IPS-18a (cell line): ENCODE measurements at regions not wholly inside any gene's neighbourhood (a gene's known extent, or its start where the extent isn't known, plus 50 kb on each side); places are given as distances from the start of the nearest gene placed in this dataset.
"Not testable (repeated sequence)": the region's sequence is repeated elsewhere in the genome, so short reads cannot be mapped to it uniquely, and the experiment has no call there.

Source experiments
- H3K27ac ChIP-seq: one replicate; pipeline ENCODE4 v1.5.1; 2013; ENCODE audit warnings: low read length
- H3K27me3 ChIP-seq: one replicate; pipeline ENCODE4 v1.6.1; 2013; ENCODE audit warnings: mild to moderate bottlenecking, low read length; ENCODE audit not compliant: control insufficient read depth, insufficient read depth
- H3K36me3 ChIP-seq: one replicate; pipeline ENCODE4 v1.6.1; 2013; ENCODE audit warnings: low read depth, low read length; ENCODE audit not compliant: control insufficient read depth
- H3K4me1 ChIP-seq: one replicate; pipeline ENCODE4 v1.6.1; 2013; ENCODE audit warnings: low read depth, low read length; ENCODE audit not compliant: control insufficient read depth
- H3K4me3 ChIP-seq: one replicate; pipeline ENCODE4 v1.5.1; 2013; ENCODE audit warnings: low read length
- H3K9ac ChIP-seq: one replicate; pipeline ENCODE4 v1.6.1; 2013; ENCODE audit warnings: mild to moderate bottlenecking, low read length, moderate library complexity
- H3K9me3 ChIP-seq: one replicate; pipeline ENCODE4 v1.6.1; 2013; ENCODE audit warnings: low read depth, low read length; ENCODE audit not compliant: control insufficient read depth

DNA sequence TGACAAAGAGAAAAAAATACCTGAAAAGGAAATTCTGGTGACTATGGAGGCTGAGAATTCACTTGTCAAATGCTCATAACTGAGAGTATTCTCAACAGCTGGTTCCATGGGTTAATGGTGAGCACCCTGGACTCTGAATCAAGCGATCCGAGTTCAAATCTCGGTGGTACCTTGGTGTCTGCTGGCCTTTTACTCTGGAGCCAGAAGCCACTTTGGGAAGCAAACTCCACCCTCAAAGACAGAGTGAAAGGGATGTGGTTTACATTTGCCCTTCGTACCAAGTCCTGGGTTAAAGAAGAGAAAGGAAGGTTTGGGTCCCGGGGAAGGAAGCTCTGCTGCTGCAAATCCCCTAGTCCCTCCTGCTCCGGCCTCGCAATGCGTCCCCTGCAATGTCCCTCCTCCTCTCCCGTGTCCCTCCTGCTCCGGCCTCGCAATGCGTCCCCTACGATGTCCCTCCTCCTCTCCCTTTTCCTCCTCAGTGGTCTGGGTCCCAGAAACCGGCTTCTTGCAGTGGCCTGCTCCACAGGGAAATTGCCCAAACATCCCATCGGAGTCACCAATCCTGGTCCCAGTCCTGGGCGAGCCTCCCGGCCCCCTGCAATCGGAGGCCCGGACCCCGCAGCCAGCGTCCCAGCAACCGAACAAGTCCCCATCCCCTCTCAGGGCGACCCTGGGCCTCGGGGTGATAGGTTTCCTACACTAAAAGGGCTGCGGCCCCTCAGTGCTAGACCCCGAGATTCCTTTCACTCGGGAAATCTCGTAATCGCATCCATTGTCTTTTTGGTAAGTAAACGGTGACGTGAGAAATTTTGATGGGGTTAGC is 129.4 kb downstream of the PPIAL4G start:
- Histone ChIP-seq H3K9me3 (no peaks in the 10 kb centered on the region), H3K36me3 (no peaks in the 10 kb centered on the region), H3K4me1 (no peaks in the 10 kb centered on the region), H3K27ac (no peak overlapping the region), H3K9ac (no peak overlapping the region), H3K4me3 (peak overlapping the region; percentile 64), H3K27me3 (peaks cover 49% of the 10 kb centered on the region)

DNA sequence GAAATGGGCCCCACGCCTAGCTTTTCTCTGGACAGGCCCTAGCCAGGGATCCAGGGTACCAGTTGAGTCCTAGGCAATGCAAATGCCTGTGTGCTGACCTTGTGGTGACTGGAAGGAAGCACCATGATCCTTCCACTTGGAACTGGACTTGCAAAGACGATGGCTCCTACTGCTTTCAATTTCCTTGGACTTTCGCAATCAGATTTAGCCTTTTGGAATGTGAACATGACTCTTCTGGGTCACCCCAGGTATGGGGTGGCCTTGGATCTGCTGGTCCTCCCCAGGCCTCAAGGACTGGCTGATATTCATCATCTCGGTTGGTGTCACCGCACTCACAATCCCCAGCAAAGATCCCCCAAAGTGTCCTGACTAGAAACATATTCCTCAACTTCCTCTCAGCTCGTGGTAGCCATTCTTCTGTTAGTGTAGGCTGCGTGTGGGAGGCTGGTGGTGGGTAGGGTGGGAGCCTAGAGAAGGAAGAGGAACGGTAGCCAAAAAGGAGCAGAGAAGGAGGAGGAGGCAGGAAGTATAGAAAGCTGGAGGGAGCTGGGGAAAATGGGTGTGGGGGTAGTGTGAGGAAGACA is 130.5 kb downstream of the PPIAL4G start:
- Histone ChIP-seq H3K27ac (no peak overlapping the region), H3K9ac (no peak overlapping the region), H3K4me1 (no peaks in the 10 kb centered on the region), H3K9me3 (no peaks in the 10 kb centered on the region), H3K27me3 (peaks cover 49% of the 10 kb centered on the region), H3K36me3 (no peaks in the 10 kb centered on the region), H3K4me3 (no peak overlapping the region)

DNA sequence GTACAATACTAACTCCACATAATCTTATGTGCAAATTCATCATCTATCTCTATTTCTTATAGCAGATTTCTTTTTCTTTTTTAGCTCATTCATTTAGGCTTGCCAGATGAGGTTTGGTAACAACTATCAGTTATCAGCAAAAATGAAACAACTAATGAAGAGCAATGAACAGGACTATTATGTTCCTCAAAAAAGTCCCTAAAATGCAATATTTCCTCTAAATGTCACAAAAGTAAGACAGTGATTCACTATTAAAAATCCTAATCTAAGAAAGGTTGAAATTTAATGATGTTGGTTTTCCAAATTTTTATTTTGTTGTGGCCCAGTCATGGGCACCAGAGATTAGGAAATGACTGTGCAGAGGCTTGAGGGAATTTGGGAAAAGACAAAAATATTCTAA is 135.3 kb downstream of the PPIAL4G start:
- Histone ChIP-seq H3K27ac (no peak overlapping the region), H3K27me3 (peaks cover 7% of the 10 kb centered on the region), H3K4me1 (no peaks in the 10 kb centered on the region), H3K36me3 (no peaks in the 10 kb centered on the region), H3K9me3 (no peaks in the 10 kb centered on the region), H3K4me3 (no peak overlapping the region), H3K9ac (no peak overlapping the region)

DNA sequence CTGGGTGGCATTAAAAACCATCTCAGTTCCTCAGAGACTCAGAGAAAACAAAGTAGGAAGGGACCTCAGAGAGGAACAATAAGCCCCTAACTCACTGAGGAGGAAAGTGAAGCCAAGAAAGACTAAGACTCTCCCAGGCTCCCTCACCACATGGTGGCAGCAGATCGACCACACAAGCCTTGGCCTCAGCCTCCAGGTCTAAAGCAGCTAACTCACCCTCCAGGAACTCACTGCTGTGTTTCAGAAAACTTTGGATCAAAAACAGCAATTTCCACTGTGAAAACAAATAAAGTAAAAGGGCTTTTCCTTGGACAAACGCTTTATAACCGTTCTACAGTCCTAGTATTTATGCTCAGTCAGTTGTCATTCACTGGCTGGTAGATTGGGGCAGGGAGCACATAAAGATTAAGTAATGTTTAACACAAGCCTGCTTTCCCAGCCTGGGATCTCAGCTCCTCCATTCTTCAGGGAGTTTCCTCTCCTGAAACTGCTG is 137.4 kb downstream of the PPIAL4G start:
- not testable (repeated sequence) for H3K27ac ChIP-seq, H3K4me1 ChIP-seq, H3K36me3 ChIP-seq, H3K9me3 ChIP-seq, H3K27me3 ChIP-seq, H3K4me3 ChIP-seq, H3K9ac ChIP-seq

DNA sequence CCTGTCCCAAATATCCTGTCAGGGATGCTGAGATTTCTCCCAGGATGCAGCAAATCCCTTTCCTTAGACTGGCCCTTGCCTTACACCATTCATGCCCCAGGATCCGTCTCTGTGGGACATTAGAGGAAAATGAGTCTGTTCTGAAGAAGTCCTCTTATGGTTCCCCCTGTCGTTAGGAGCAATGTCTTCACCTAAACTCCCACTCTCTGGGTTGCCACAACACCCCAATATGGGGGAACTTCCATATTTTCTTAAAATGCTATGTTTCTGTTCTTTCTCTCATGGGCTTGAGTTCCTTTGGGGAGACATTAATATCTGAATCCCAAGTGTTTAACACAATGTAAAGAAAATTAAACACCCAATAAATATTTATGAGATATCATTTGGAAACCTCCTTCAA is 138.5 kb downstream of the PPIAL4G start:
- not testable (repeated sequence) for H3K4me1 ChIP-seq, H3K4me3 ChIP-seq

DNA sequence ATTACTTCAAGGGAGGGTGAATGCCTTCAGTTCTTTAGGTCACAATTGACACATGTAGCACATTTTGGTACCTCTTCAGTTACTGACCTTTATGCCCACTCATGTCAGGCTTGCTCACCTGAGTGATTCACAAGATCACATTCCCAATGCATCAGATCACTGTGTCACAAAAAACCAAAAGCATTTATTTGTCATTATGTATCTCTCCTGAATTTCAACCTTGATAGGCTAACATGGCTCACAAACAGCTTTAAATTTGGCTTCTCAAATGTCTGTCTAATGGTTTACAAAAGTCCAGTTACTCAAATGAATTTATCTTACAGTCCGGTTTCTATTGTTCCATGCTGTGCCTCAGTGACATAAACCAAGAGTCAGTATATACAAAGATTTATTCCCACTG is 141.4 kb downstream of the PPIAL4G start:
- H3K4me1 ChIP-seq, H3K27ac ChIP-seq, H3K4me3 ChIP-seq, H3K36me3 ChIP-seq, H3K9me3 ChIP-seq, H3K27me3 ChIP-seq, H3K9ac ChIP-seq: not testable (repeated sequence)

More for the DNA sequence above, 138.5 kb downstream of the PPIAL4G start:
- not testable (repeated sequence) for H3K36me3 ChIP-seq, H3K27me3 ChIP-seq, H3K9ac ChIP-seq, H3K9me3 ChIP-seq, H3K27ac ChIP-seq

DNA sequence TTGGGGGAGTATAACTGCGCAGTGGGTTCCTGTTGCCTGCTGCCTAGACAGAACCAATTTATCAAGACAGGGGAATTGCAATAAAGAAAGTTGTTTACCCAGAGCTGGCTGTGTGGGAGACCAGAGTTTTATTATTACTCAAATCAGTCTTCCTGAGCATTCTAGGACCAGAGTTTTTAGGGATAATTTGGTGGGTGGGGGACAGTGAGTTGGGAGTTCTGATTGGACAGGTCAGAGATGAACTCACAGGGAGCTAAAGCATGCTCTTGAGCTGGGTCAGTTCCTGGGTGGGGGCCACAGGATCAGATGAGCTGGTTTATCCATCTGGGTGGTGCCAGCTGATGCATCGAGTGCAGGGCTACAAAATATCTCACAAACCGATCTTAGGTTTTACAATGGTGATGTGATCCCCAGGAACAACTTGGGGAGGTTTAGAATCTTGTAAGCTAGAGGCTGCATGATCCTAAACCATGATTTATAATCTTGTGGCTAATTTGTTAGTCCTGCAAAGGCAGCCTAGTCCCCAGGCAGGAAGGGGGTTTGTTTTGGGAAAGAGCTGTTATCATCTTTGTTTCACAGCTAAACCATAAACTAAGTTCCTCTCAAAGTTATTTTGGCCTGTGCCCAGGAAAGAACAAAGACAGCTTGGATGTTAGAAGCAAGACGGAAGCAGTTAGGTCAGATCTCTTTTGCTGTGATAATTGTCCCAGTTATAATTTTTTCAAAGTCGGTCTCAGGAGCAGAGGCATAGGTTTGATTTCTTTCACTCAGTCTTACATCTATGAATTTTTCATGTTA is 146.8 kb downstream of the PPIAL4G start:
- H3K27ac ChIP-seq, result not testable (repeated sequence)

DNA sequence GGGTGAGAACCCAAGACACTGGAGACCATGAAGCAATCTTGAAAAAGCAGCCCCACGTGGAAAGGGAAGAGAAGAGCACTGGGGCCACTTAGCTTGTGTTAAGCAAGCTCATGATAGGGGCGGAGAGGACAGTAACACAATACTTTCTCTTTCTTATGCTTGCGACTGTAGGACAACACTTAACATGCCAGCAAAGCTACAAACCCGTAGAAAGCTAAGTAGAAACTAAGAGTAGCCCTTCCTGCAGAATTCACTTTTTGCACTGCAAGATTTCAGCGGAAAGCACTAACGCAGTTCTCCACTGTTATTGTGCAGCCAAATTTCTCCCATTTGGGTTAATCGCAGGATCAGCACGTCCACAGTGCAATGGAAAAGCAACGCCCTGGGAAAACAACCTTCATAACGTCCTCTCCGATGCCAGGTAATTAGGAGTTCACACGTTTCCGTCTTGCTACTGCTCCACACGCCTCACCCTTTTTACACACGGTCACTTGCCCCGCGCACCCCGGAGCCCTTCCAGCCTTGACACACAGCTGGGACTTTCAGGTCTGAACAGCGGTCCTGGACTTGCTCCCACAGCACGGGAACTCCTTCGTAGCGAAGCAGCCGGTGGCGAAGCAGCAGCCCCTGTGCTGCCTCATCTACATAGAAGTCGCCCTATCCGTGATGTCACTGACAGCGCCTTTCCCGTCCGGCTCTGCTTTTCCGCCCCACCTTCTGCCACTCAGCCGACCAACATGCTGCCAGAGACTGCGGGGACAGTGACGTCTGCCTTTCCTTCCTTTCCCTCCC is 148.6 kb downstream of the PPIAL4G start:
- peaks cover 3% of the 10 kb centered on the region for H3K4me1 ChIP-seq
- H3K27ac ChIP-seq, result peak overlapping the region; percentile 91
- peaks cover 5% of the 10 kb centered on the region for H3K27me3 ChIP-seq
- peak overlapping the region; percentile 92 for H3K9ac ChIP-seq
- H3K36me3 ChIP-seq, result no peaks in the 10 kb centered on the region
- H3K4me3 ChIP-seq, result peak overlapping the region; percentile 73
- no peaks in the 10 kb centered on the region for H3K9me3 ChIP-seq

More for the DNA sequence above, 146.8 kb downstream of the PPIAL4G start:
- H3K9ac ChIP-seq, H3K36me3 ChIP-seq, H3K27me3 ChIP-seq, H3K4me1 ChIP-seq, H3K4me3 ChIP-seq, H3K9me3 ChIP-seq: not testable (repeated sequence)

DNA sequence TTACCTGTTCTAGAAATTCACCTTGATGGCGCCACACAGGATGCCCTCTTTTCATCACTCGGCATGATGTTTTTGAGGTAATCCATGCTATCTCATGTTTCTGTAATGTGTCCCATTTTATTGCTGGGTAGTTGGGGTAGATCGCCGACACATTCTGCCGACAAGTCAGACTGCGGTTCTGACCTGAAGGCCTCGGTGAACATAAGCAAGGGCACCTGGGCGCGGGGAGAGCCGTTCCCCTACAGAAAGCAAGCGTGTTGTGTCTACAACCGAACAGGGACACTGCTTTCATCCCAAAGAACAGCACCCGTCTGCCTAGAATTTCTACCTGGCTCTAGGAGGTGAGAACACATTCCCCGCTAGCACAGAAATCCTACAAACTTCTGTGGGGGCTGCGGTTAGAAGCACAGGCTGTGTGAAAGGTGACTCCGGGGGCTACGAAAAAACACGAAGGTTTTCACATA is 149.2 kb downstream of the PPIAL4G start:
- H3K27ac ChIP-seq, result peak overlapping the region; percentile 91
- peak overlapping the region; percentile 73 for H3K4me3 ChIP-seq
- H3K9me3 ChIP-seq, result no peaks in the 10 kb centered on the region
- peak overlapping the region; percentile 92 for H3K9ac ChIP-seq
- H3K27me3 ChIP-seq, result peaks cover 5% of the 10 kb centered on the region
- no peaks in the 10 kb centered on the region for H3K36me3 ChIP-seq
- peaks cover 3% of the 10 kb centered on the region for H3K4me1 ChIP-seq

DNA sequence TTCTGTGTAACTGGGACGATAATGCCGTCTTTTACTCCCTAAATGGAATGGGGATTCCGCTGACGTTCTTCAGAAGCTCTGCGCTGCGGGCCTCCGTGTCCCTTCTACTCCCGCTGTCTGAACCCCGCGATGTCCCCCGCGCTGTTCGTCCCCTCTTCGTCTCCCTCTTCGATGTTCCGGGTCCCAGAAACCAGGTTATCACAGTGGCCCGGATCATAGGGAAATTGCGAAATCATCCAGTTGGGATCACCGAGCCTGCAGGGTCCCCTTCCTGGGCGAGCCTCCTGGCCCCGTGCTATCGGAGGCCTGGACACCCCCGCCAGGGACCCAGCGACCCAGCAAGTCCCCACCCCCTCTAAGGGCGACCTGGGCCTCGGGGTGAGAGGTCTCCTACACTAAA is 154.2 kb downstream of the PPIAL4G start:
- Histone ChIP-seq H3K27me3 (no peaks in the 10 kb centered on the region), H3K4me1 (peaks cover 3% of the 10 kb centered on the region), H3K27ac (no peak overlapping the region), H3K36me3 (no peaks in the 10 kb centered on the region), H3K9ac (no peak overlapping the region), H3K4me3 (no peak overlapping the region), H3K9me3 (no peaks in the 10 kb centered on the region)

DNA sequence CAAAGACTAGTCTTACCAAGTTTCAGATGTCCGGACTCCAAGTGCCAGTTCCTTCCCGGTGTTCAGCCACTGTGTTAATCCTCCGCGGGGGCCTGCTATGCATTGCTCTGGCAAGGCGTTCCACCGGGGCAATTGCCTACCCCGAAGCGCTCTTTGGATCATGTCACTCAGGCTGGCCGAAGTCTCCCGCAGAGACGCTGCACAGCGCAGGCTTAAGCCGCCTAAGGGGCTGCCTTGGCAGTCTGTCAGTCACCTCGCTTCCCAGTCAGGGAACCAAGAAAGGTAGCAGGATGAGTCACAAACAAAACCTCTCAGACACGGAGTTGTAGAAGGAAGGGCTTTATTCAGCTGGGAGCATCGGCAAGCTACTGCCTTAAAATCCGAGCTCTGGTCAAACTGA is 158.1 kb downstream of the PPIAL4G start:
- H3K27me3 ChIP-seq, H3K4me1 ChIP-seq, H3K9me3 ChIP-seq, H3K9ac ChIP-seq, H3K36me3 ChIP-seq, H3K4me3 ChIP-seq, H3K27ac ChIP-seq: not testable (repeated sequence)
